WTC11 (cell line): ENCODE measurements at regions not wholly inside any gene's neighbourhood (a gene's known extent, or its start where the extent isn't known, plus 50 kb on each side); places are given as distances from the start of the nearest gene placed in this dataset.

ENCODE experiments used
- ATAC-seq: fragments of 200-7000 bp; cut with Tn5 transposase; 2 replicates; pipeline ENCODE4 v1.10.0; 2021; ENCODE audit warnings: mild to moderate bottlenecking, moderate library complexity
- CTCF ChIA-PET: fragments of 300-600 bp; sonication (Branson Sonifier 250); formaldehyde crosslinking; loops from one replicate; lab custom pipeline; 2021; ENCODE audit warnings: antibody characterized with exemption; lab: Charles Lee
- POLR2A ChIA-PET: fragments of 350-600 bp; sonication (Branson Sonifier 250); formaldehyde crosslinking; loops from one replicate; lab custom pipeline; 2021; ENCODE audit warnings: antibody characterized with exemption; lab: Charles Lee
- DNase-seq: peaks from one replicate; pipeline ENCODE4 v3.0.0; 2021; ENCODE audit warnings: low spot score
- H3K27ac Mint-ChIP-seq: 2 replicates; pipeline ENCODE4 v1.8.0; 2021; ENCODE audit warnings: mixed read lengths
- H3K27me3 Mint-ChIP-seq: 2 replicates; pipeline ENCODE4 v1.8.0; 2021; ENCODE audit warnings: low read depth, mild to moderate bottlenecking, moderate library complexity, mixed read lengths
- H3K36me3 Mint-ChIP-seq: 2 replicates; pipeline ENCODE4 v1.8.0; 2021; ENCODE audit warnings: mixed read lengths
- H3K4me1 Mint-ChIP-seq: 2 replicates; pipeline ENCODE4 v1.8.0; 2022; ENCODE audit warnings: mixed read lengths
- H3K4me3 Mint-ChIP-seq: 2 replicates; pipeline ENCODE4 v1.8.0; 2021; ENCODE audit warnings: mild to moderate bottlenecking, moderate library complexity, mixed read lengths
- H3K9me3 Mint-ChIP-seq: 2 replicates; pipeline ENCODE4 v1.8.0; 2021; ENCODE audit warnings: mixed read lengths
- ARID4B ChIP-seq: sonication (generic); formaldehyde crosslinking; IDR thresholded peaks from 2 replicates; pipeline ENCODE4 v1.8.0; 2023; ENCODE audit warnings: missing genetic modification reagents, mild to moderate bottlenecking, borderline replicate concordance
- ATF3 ChIP-seq: sonication (generic); formaldehyde crosslinking; conservative IDR thresholded peaks from 2 replicates; pipeline ENCODE4 v1.8.1; 2022; ENCODE audit warnings: mild to moderate bottlenecking, missing genetic modification reagents
- E2F4 ChIP-seq: sonication (generic); formaldehyde crosslinking; IDR thresholded peaks from 2 replicates; pipeline ENCODE4 v1.8.1; 2022; ENCODE audit warnings: low read depth, mild to moderate bottlenecking, moderate library complexity, missing genetic modification reagents, borderline replicate concordance
- ESRRA ChIP-seq: sonication (generic); formaldehyde crosslinking; IDR thresholded peaks from 2 replicates; pipeline ENCODE4 v1.8.1; 2022; ENCODE audit warnings: mild to moderate bottlenecking, missing genetic modification reagents, borderline replicate concordance
- FOXK1 ChIP-seq: sonication (generic); formaldehyde crosslinking; IDR thresholded peaks from 2 replicates; pipeline ENCODE4 v1.8.0; 2022; ENCODE audit warnings: mild to moderate bottlenecking, moderate library complexity, missing genetic modification reagents
- GTF2I ChIP-seq: fragments of 250-450 bp; sonication (Bioruptor Pico); conservative IDR thresholded peaks from 2 replicates; pipeline ENCODE4 v1.4.0; 2021; ENCODE audit warnings: mild to moderate bottlenecking
- IRF1 ChIP-seq: sonication (generic); formaldehyde crosslinking; IDR thresholded peaks from 2 replicates; pipeline ENCODE4 v1.8.0; 2023; ENCODE audit warnings: missing genetic modification reagents
- JAZF1 ChIP-seq: fragments of 250-450 bp; sonication (Bioruptor Pico); IDR thresholded peaks from 2 replicates; pipeline ENCODE4 v1.9.0; 2021; ENCODE audit warnings: moderate library complexity, mild to moderate bottlenecking, inconsistent platforms
- NFATC4 ChIP-seq: fragments of 250-450 bp; sonication (Bioruptor Pico); IDR thresholded peaks from 2 replicates; pipeline ENCODE4 v1.9.0; 2021; ENCODE audit warnings: mild to moderate bottlenecking
- NR3C1 ChIP-seq: sonication (generic); formaldehyde crosslinking; conservative IDR thresholded peaks from 2 replicates; pipeline ENCODE4 v1.8.1; 2023; ENCODE audit warnings: low read depth, mild to moderate bottlenecking, missing genetic modification reagents
- PRDM15 ChIP-seq: sonication (generic); formaldehyde crosslinking; IDR thresholded peaks from 2 replicates; pipeline ENCODE4 v1.8.0; 2022; ENCODE audit warnings: missing genetic modification reagents
- SMAD4 ChIP-seq: sonication (generic); formaldehyde crosslinking; IDR thresholded peaks from 2 replicates; pipeline ENCODE4 v1.8.0; 2022; ENCODE audit warnings: mild to moderate bottlenecking, missing genetic modification reagents
- ZBTB43 ChIP-seq: sonication (generic); formaldehyde crosslinking; IDR thresholded peaks from 2 replicates; pipeline ENCODE4 v1.8.1; 2023; ENCODE audit warnings: mild to moderate bottlenecking, missing genetic modification reagents
- ZMAT4 ChIP-seq: fragments of 250-450 bp; sonication (Bioruptor Pico); IDR thresholded peaks from 2 replicates; pipeline ENCODE4 v1.9.0; 2021; ENCODE audit warnings: mild to moderate bottlenecking
- ZNF121 ChIP-seq: sonication (generic); formaldehyde crosslinking; IDR thresholded peaks from 2 replicates; pipeline ENCODE4 v1.8.0; 2023; ENCODE audit warnings: missing genetic modification reagents
- ZNF138 ChIP-seq: sonication (generic); formaldehyde crosslinking; conservative IDR thresholded peaks from 2 replicates; pipeline ENCODE4 v1.8.1; 2022; ENCODE audit warnings: mild to moderate bottlenecking, moderate library complexity, missing genetic modification reagents
- ZNF263 ChIP-seq: sonication (generic); formaldehyde crosslinking; IDR thresholded peaks from 2 replicates; pipeline ENCODE4 v1.8.1; 2022; ENCODE audit warnings: low read depth, mild to moderate bottlenecking, moderate library complexity, missing genetic modification reagents
- ZNF281 ChIP-seq: sonication (generic); formaldehyde crosslinking; IDR thresholded peaks from 2 replicates; pipeline ENCODE4 v1.8.0; 2023; ENCODE audit warnings: mild to moderate bottlenecking, missing genetic modification reagents
- ZNF317 ChIP-seq: sonication (generic); formaldehyde crosslinking; IDR thresholded peaks from 2 replicates; pipeline ENCODE4 v1.8.1; 2023; ENCODE audit warnings: low read depth, mild to moderate bottlenecking, moderate library complexity, missing genetic modification reagents, borderline replicate concordance

- TF ChIP-seq SMAD4 (CRISPR knock-in tag): no peak
- TF ChIP-seq ZNF138 (CRISPR knock-in tag): no peak
- no peak for TF ChIP-seq PRDM15
- TF ChIP-seq ZNF281 (CRISPR knock-in tag): no peak
- no peak for TF ChIP-seq ZMAT4 (CRISPR knock-in tag)
- no peak for TF ChIP-seq ZBTB43 (CRISPR knock-in tag)
- no peak for TF ChIP-seq GTF2I (CRISPR knock-in tag)
- no peak for TF ChIP-seq ZNF121 (CRISPR knock-in tag)
- no peak for TF ChIP-seq E2F4 (CRISPR knock-in tag)
- no peak for TF ChIP-seq ATF3
Observed at GRCh38 chr5:57677235-57677634, 194.6 kb upstream of the ACTBL2 start (continued).

GRCh38 chr5:57676222-57677098 lies 193.8 kb upstream of the ACTBL2 start:
- DNase-seq: no peak
- H3K4me3 Mint-ChIP-seq: no peak overlapping the region
- CTCF ChIA-PET: no interaction called here

More at GRCh38 chr5:57676222-57677098, 193.8 kb upstream of the ACTBL2 start:
- H3K27ac Mint-ChIP-seq: no peak overlapping the region
- POLR2A ChIA-PET: no interaction called here
- H3K4me1 Mint-ChIP-seq: peaks cover 13% of the 10 kb centered on the region
- no peaks in the 10 kb centered on the region for H3K36me3 Mint-ChIP-seq
- TF ChIP-seq IRF1 (CRISPR knock-in tag): no peak
- no peak for TF ChIP-seq GTF2I (CRISPR knock-in tag)
- TF ChIP-seq NR3C1 (CRISPR knock-in tag): no peak
- TF ChIP-seq ESRRA (CRISPR knock-in tag): no peak
- no peak for TF ChIP-seq NFATC4 (CRISPR knock-in tag)
- no peak for TF ChIP-seq ZNF317
- TF ChIP-seq ZNF263: no peak
- TF ChIP-seq ARID4B (CRISPR knock-in tag): no peak
- TF ChIP-seq SMAD4 (CRISPR knock-in tag): no peak
- no peak for TF ChIP-seq FOXK1 (CRISPR knock-in tag)
- no peak for TF ChIP-seq ZNF138 (CRISPR knock-in tag)
- no peak for TF ChIP-seq JAZF1 (CRISPR knock-in tag)
- H3K9me3 Mint-ChIP-seq: no peaks in the 10 kb centered on the region; the same call in none of the 2 replicates
- no peaks in the 10 kb centered on the region for H3K27me3 Mint-ChIP-seq
- ATAC-seq: no peak
